Prostate gland (tissue), 2 donors: ENCODE measurements at regions not wholly inside any gene's neighbourhood (a gene's known extent, or its start where the extent isn't known, plus 50 kb on each side); places are given as distances from the start of the nearest gene placed in this dataset.

Source experiments
- DNase-seq: peaks from one replicate; pipeline ENCODE4 v3.0.0-alpha.2; 2019; ENCODE audit warnings: low spot score
- H3K27ac ChIP-seq, 2 donors: fragments of 200-600 bp; sonication (generic); 2 replicates each; pipeline ENCODE4 v1.5.1; 2017 to 2019
- H3K27me3 ChIP-seq: fragments of 200-600 bp; sonication (generic); replicated peaks from 2 replicates; pipeline ENCODE4 v1.5.1; 2019; ENCODE audit not compliant: insufficient read depth
- H3K36me3 ChIP-seq, 2 donors: fragments of 200-600 bp; sonication (generic); 1 replicate in 1 of 2; 2 replicates in 1 of 2; pipeline versions ENCODE4 v1.5.1 to v1.8.1; 2017 to 2019
- H3K4me1 ChIP-seq: fragments of 200-600 bp; sonication (generic); replicated peaks from 2 replicates; pipeline ENCODE4 v1.5.1; 2019
- H3K4me3 ChIP-seq, 2 donors: fragments of 200-600 bp; sonication (generic); 2 replicates each; pipeline ENCODE4 v1.5.1; 2017 to 2019
- H3K9me3 ChIP-seq: fragments of 200-600 bp; sonication (generic); 2 replicates; pipeline ENCODE4 v1.5.1; 2017
- CTCF ChIP-seq, 4 experiments: fragments of 200-600 bp in 2 of 4; fragments of 450-650 bp in 2 of 4; sonication (generic) in 2 of 4; IDR thresholded peaks; 1 replicate in 3 of 4; 2 replicates in 1 of 4; pipeline ENCODE4 v1.5.1; 2016 to 2019; ENCODE audit warnings: antibody characterized with exemption in 4 of 4, mild to moderate bottlenecking in 2 of 4, moderate library complexity in 2 of 4
- POLR2A ChIP-seq: fragments of 450-650 bp; IDR thresholded peaks from one replicate; pipeline ENCODE4 v1.6.1; 2016; ENCODE audit warnings: antibody characterized with exemption, mild to moderate bottlenecking
- POLR2AphosphoS5 ChIP-seq: sonication (generic); formaldehyde crosslinking; IDR thresholded peaks from one replicate; pipeline ENCODE4 v1.6.1; 2017; ENCODE audit warnings: antibody characterized with exemption
- WGBS: methylation state at CpG from one replicate; pipeline ENCODE4 v1.1.5; 2018; 5-methylcytosine and 5-hydroxymethylcytosine counted together
- intact Hi-C: fragments of 100-400 bp; cut with DNase I; formaldehyde crosslinking; loops from one replicate; pipeline ENCODE4 v1.14.2; 2022
- small RNA-seq, 2 donors: library from RNA; depleted of rRNA; stranded (forward); fragments of <200 nt; gene quantifications; one replicate each; pipeline ENCODE3, GENCODE V24; 2016

- DNase-seq = no peak
- WGBS = 57% methylated on average over 4 of the region's 4 CpGs
- Histone ChIP-seq H3K27ac (no peak overlapping the region), H3K9me3 (no peaks in the 10 kb centered on the region), H3K27me3 (no peaks in the 10 kb centered on the region), H3K4me1 (no peaks in the 10 kb centered on the region), H3K4me3 (no peak overlapping the region), H3K36me3 (no peaks in the 10 kb centered on the region)
- no peak for TF ChIP-seq POLR2A
- TF ChIP-seq POLR2AphosphoS5 = no peak
- no peak for TF ChIP-seq CTCF (IDR thresholded peaks at IDR 0.05)
- intact Hi-C loops = no loop called here
Observed at GRCh38 chr18:6679201-6679600, 50.3 kb upstream of the ARHGAP28 start.

Small RNA genes lying in the stretch of these regions (small RNA-seq; reads per million reads assigned to genes)
- 0 to 0.10 reads per million in 2 donors for gene RN7SL282P
